OCI-LY3 (cell line): ENCODE measurements at regions not wholly inside any gene's neighbourhood (a gene's known extent, or its start where the extent isn't known, plus 50 kb on each side); places are given as distances from the start of the nearest gene placed in this dataset.

Experiments
- H2AFZ ChIP-seq: fragments of 200-600, 300-600 bp; shearing (Covaris generic); 2 replicates; pipeline ENCODE4 v1.6.0; 2014; ENCODE audit warnings: antibody characterized with exemption, low read depth, low read length
- H3K27ac ChIP-seq: fragments of 200-600, 300-600 bp; sonication (generic); 2 replicates; pipeline ENCODE4 v1.5.1; 2014; ENCODE audit warnings: mild to moderate bottlenecking, low read length, moderate library complexity, mixed read lengths
- H3K27me3 ChIP-seq: fragments of 200-600, 300-600 bp; sonication (generic); 2 replicates; pipeline ENCODE4 v1.6.1; 2014; ENCODE audit warnings: low read depth, low read length, mixed read lengths
- H3K36me3 ChIP-seq: fragments of 200-600, 300-600 bp; sonication (generic); replicated peaks from 2 replicates; pipeline ENCODE3; 2014; ENCODE audit warnings: low read depth, low read length, mixed read lengths
- H3K4me1 ChIP-seq: fragments of 300-600, 200-600 bp; sonication (generic); 2 replicates; pipeline ENCODE4 v1.6.1; 2014; ENCODE audit warnings: low read length, mixed read lengths
- H3K4me2 ChIP-seq: fragments of 200-600, 300-600 bp; sonication (generic); 2 replicates; pipeline ENCODE4 v1.6.1; 2014; ENCODE audit warnings: low read length, mixed read lengths
- H3K4me3 ChIP-seq: fragments of 300-600, 200-600 bp; sonication (generic); 2 replicates; pipeline ENCODE4 v1.5.1; 2014; ENCODE audit warnings: antibody characterized with exemption, mild to moderate bottlenecking, low read length, moderate library complexity
- H3K79me2 ChIP-seq: fragments of 300-600, 200-600 bp; shearing (Covaris generic); 2 replicates; pipeline ENCODE4 v1.6.1; 2014; ENCODE audit warnings: mild to moderate bottlenecking, low read length, mixed read lengths
- H3K9ac ChIP-seq: fragments of 300-600, 200-600 bp; shearing (Covaris generic); 2 replicates; pipeline ENCODE4 v1.6.0; 2014; ENCODE audit warnings: mild to moderate bottlenecking, low read length, moderate library complexity
- H3K9me3 ChIP-seq: fragments of 200-600, 300-600 bp; shearing (Covaris generic); 2 replicates; pipeline ENCODE4 v1.6.1; 2014; ENCODE audit warnings: low read length, mixed read lengths; ENCODE audit not compliant: insufficient read depth
- H4K20me1 ChIP-seq: fragments of 200-600, 300-600 bp; sonication (generic); 2 replicates; pipeline ENCODE4 v1.6.1; 2016; ENCODE audit warnings: low read length, mixed read lengths; ENCODE audit not compliant: insufficient read depth
- EZH2phosphoT487 ChIP-seq: fragments of 200-600 bp; shearing (Covaris generic); IDR thresholded peaks from 2 replicates; pipeline ENCODE4 v1.6.1; 2018; ENCODE audit warnings: antibody characterized with exemption, mixed run types, low read depth
- TF ChIP-seq, protein P1 (sequence below): fragments of 200-600, 300-600 bp; sonication (generic); IDR thresholded peaks from 2 replicates; pipeline ENCODE4 v1.5.1; 2014; ENCODE audit warnings: antibody characterized with exemption, low read length, low read depth

DNA sequence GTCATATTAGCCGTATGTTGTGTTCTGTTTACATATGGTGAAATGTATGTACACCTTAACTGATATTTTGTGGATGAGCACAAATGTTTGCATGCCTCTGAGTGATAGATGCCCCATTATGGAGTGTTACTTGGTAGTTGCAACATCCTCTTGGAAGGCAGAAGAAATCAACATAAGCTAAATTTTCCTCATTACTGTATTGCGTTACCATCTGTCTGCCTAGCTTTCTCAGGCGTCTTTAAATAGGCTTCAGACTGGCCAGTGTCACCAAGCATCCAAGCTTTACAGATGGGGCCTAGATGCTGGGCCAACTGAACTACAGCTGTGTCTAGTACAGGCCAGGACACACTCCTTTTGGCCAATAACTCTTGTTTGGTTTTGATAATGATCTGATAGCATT is 250.6 kb downstream of the SAMD5 start:
- Histone ChIP-seq H2AFZ (no peak overlapping the region), H3K9me3 (no peaks in the 10 kb centered on the region), H4K20me1 (no peaks in the 10 kb centered on the region), H3K4me1 (no peaks in the 10 kb centered on the region), H3K27ac (no peak overlapping the region), H3K27me3 (no peaks in the 10 kb centered on the region), H3K9ac (no peak overlapping the region), H3K79me2 (no peaks in the 10 kb centered on the region), H3K36me3 (no peaks in the 10 kb centered on the region), H3K4me2 (no peak overlapping the region), H3K4me3 (no peak overlapping the region)
- TF ChIP-seq, protein P1, sequence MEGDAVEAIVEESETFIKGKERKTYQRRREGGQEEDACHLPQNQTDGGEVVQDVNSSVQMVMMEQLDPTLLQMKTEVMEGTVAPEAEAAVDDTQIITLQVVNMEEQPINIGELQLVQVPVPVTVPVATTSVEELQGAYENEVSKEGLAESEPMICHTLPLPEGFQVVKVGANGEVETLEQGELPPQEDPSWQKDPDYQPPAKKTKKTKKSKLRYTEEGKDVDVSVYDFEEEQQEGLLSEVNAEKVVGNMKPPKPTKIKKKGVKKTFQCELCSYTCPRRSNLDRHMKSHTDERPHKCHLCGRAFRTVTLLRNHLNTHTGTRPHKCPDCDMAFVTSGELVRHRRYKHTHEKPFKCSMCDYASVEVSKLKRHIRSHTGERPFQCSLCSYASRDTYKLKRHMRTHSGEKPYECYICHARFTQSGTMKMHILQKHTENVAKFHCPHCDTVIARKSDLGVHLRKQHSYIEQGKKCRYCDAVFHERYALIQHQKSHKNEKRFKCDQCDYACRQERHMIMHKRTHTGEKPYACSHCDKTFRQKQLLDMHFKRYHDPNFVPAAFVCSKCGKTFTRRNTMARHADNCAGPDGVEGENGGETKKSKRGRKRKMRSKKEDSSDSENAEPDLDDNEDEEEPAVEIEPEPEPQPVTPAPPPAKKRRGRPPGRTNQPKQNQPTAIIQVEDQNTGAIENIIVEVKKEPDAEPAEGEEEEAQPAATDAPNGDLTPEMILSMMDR, result no peak
- TF ChIP-seq EZH2phosphoT487, result no peak

DNA sequence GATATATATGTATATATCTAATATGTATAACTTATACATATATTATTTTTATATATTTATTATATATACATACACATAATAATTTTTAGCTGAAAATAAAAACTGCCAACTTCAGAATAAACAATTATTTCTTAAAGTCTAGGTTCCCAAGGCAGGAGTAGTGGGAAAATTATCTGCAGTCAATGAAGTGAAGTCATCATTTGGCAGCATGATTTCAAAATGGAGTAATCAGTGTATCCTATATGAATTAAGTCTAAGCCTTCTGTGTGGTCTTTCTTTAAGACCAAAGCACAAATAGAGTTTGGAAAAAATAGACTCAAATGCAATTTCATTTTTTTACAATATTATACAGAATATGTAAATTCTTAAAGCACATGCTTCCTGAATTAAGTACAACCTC is 251.0 kb downstream of the SAMD5 start:
- no peak overlapping the region for H3K27ac ChIP-seq
- H4K20me1 ChIP-seq, result no peaks in the 10 kb centered on the region
- H2AFZ ChIP-seq, result no peak overlapping the region
- H3K4me3 ChIP-seq, result no peak overlapping the region
- H3K9me3 ChIP-seq, result no peaks in the 10 kb centered on the region
- no peak overlapping the region for H3K4me2 ChIP-seq
- H3K4me1 ChIP-seq, result no peaks in the 10 kb centered on the region
- H3K27me3 ChIP-seq, result no peaks in the 10 kb centered on the region
- TF ChIP-seq EZH2phosphoT487, result no peak
- TF ChIP-seq, protein P1, result no peak
- no peak overlapping the region for H3K9ac ChIP-seq
- no peaks in the 10 kb centered on the region for H3K36me3 ChIP-seq
- H3K79me2 ChIP-seq, result no peaks in the 10 kb centered on the region

DNA sequence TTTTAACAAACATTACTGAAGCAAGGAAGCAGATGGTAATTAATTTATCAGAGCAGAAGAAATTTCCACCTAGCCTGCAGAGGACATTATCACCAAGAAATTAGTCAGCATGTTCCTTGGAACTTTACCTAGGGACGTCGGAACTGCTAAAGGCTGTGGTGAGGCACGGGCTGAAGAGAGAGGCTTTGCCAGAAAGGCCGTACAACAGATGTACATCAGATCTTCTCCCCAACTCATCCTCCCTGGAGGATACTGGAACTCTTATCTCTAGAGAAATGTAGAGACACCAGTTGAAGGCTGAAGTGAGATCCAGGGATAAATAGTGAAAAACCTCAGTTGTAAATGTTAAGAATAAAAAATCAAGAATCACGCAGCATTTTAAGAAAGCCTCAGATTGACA is 257.1 kb downstream of the SAMD5 start:
- Histone ChIP-seq H3K9me3 (no peaks in the 10 kb centered on the region), H4K20me1 (no peaks in the 10 kb centered on the region), H3K4me3 (no peak overlapping the region), H3K27me3 (no peaks in the 10 kb centered on the region), H3K4me2 (no peak overlapping the region), H3K36me3 (no peaks in the 10 kb centered on the region), H3K9ac (no peak overlapping the region), H2AFZ (no peak overlapping the region), H3K27ac (no peak overlapping the region), H3K4me1 (no peaks in the 10 kb centered on the region), H3K79me2 (no peaks in the 10 kb centered on the region)
- TF ChIP-seq EZH2phosphoT487, result no peak
- TF ChIP-seq, protein P1, result no peak

DNA sequence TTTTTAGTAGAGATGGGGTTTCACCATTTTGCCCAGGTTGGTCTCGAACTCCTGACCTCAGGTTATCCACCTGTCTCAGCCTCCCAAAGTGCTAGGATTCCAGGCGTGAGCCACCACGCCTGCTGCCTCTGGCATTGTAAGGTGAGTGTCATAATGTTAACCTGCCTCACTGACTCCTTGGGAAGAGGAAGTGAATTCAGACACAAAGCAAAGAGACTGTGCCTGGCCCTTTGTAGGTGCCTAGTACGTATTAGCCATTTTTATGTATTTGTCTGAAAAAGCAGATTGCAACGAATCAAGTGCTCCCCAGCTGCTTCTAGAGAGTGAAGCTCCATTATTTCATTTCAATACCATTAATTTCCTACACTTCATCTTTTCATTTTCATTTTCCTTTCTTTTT is 260.5 kb downstream of the SAMD5 start:
- Histone ChIP-seq H3K27me3 (no peaks in the 10 kb centered on the region), H3K9me3 (no peaks in the 10 kb centered on the region), H3K9ac (no peak overlapping the region), H4K20me1 (no peaks in the 10 kb centered on the region), H3K36me3 (no peaks in the 10 kb centered on the region), H3K79me2 (no peaks in the 10 kb centered on the region), H3K27ac (no peak overlapping the region), H3K4me3 (no peak overlapping the region), H3K4me1 (no peaks in the 10 kb centered on the region), H3K4me2 (no peak overlapping the region), H2AFZ (no peak overlapping the region)
- TF ChIP-seq, protein P1, result no peak
- no peak for TF ChIP-seq EZH2phosphoT487
